Effector memory CD8-positive, alpha-beta T cell (primary cell): ENCODE measurements at regions not wholly inside any gene's neighbourhood (a gene's known extent, or its start where the extent isn't known, plus 50 kb on each side); places are given as distances from the start of the nearest gene placed in this dataset.

Experiments
- ATAC-seq: fragments of 150-1000 bp; cut with Tn5 transposase; replicated peaks from 2 replicates; pipeline ENCODE4 v1.10.0; 2021; ENCODE audit warnings: mild to moderate bottlenecking, moderate library complexity
- DNase-seq, 3 experiments: peaks; one replicate each; pipeline ENCODE4 v3.0.0; 2021
- H3K27ac Mint-ChIP-seq, 2 donors: one replicate each; pipeline ENCODE4 v1.8.0; 2022; ENCODE audit warnings: mild to moderate bottlenecking in 2 of 2, mixed read lengths in 2 of 2, moderate library complexity in 2 of 2
- H3K27me3 Mint-ChIP-seq, 2 donors: one replicate each; pipeline ENCODE4 v1.8.0; 2022; ENCODE audit warnings: mixed read lengths in 2 of 2
- H3K36me3 Mint-ChIP-seq: one replicate; pipeline ENCODE4 v1.8.0; 2022; ENCODE audit warnings: mild to moderate bottlenecking, moderate library complexity, mixed read lengths; ENCODE audit not compliant: insufficient read depth
- H3K4me1 Mint-ChIP-seq, 2 donors: one replicate each; pipeline ENCODE4 v1.8.0; 2022; ENCODE audit warnings: low read depth in 2 of 2, mixed read lengths in 2 of 2
- H3K4me3 Mint-ChIP-seq, 2 donors: one replicate each; pipeline ENCODE4 v1.8.0; 2022; ENCODE audit warnings: mild to moderate bottlenecking in 2 of 2, mixed read lengths in 2 of 2, moderate library complexity in 2 of 2
- H3K9me3 Mint-ChIP-seq, 2 donors: one replicate each; pipeline ENCODE4 v1.8.0; 2022; ENCODE audit warnings: mixed read lengths in 2 of 2

DNA sequence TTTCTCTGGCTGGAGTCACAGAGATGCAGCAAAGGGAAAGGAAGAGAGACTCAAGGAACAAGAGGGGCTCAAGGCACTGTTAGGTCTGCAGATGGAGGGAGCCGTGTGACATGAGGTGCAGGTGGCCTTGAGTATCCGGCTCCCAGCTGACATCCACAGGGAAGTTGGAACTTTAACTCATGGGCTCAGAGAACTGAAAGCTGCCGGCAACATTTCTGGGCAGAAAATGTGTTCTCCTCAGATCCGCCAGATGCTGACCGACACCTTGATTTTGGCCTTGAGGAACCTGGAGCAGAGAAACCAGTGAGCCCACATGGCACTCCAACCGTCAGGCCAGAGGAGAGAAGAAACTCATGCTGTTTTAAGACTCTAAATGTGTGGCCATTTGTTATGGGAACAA lies 258.1 kb upstream of the IRX2 start:
- H3K9me3 Mint-ChIP-seq, result peaks cover 4 to 17% of the 10 kb centered on the region in 2 donors
- H3K36me3 Mint-ChIP-seq, result no peaks in the 10 kb centered on the region
- H3K4me3 Mint-ChIP-seq, result no peak overlapping the region
- ATAC-seq (no peak), DNase-seq (no peak)
- no peak overlapping the region for H3K27ac Mint-ChIP-seq
- H3K4me1 Mint-ChIP-seq, result no peaks in the 10 kb centered on the region
- H3K27me3 Mint-ChIP-seq, result no peaks in the 10 kb centered on the region

DNA sequence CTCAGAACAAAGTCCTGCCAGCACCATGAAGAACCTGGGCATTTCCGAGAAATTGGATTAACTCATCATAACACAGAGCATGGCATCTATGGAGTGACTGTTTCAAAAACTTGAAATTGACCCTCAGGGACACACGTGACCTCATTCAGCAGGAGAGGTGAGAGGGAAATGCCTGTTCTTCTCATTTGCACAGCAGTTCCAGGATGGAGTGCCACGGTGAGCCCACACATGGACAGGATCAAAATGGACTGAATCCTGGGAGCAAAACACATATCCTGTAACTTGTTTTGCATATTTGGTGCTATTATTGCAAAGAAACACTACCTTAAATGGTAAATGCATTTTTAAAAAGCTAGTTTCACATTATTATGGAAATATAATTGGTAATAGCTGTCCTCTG lies 256.1 kb upstream of the IRX2 start:
- H3K4me1 Mint-ChIP-seq, result no peaks in the 10 kb centered on the region
- no peak for ATAC-seq
- DNase-seq, result no peak
- H3K27me3 Mint-ChIP-seq, result no peaks in the 10 kb centered on the region
- H3K9me3 Mint-ChIP-seq, result peaks cover 8 to 18% of the 10 kb centered on the region in 2 donors
- H3K36me3 Mint-ChIP-seq, result no peaks in the 10 kb centered on the region
- no peak overlapping the region for H3K4me3 Mint-ChIP-seq
- H3K27ac Mint-ChIP-seq, result no peak overlapping the region

DNA sequence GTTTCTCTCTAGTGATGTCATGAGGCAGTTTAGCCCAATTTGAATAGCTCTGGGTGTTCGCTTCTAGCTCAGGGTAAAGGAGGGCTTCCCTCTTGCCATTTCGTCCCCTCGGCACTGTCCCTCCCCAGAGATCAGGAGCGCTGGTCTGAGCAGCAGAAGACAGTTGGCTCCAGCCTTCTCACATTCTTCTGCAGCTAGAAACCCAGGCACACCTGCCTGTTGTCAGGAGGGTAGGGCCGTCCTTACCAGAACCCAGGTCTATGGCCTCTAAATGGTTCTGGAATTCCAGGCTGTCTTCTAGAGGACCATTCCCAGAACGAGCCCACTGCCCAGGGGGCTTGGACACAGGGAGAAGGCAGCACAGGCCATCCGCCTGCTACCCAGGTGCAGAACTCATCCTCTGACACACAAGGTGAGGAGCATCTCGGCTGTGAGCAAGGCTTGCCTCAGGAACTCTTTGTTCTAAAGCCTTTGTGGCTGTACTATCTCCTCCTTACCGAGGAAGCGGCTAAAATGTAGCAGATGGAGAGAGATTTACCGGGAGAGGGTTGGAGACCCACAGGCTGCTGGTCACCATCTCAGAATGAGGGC lies 255.6 kb upstream of the IRX2 start:
- Mint-ChIP-seq H3K36me3 (no peaks in the 10 kb centered on the region), H3K27me3 (no peaks in the 10 kb centered on the region), H3K9me3 (peaks cover 8 to 21% of the 10 kb centered on the region in 2 donors), H3K4me1 (no peaks in the 10 kb centered on the region), H3K27ac (no peak overlapping the region), H3K4me3 (no peak overlapping the region)
- ATAC-seq, result no peak
- DNase-seq, result no peak

DNA sequence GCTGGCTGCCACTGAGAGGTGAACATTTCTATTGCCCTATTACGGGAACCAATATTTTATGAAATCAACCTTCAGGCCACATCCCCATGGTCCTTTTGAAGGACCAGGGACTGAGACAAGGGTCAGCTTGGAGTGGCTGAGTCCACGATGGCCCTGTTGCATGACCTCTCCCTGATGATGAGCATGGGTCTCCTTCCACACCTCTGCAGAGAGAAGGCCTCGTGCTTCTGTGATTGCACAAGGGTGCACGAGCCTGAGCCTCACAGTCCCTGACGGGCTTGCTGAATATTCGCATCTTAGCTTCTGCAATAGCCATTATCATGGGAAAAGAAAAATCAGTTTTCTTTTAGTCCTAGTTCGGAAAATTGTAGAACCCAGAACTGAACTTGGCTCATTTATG lies 255.0 kb upstream of the IRX2 start:
- no peaks in the 10 kb centered on the region for H3K4me1 Mint-ChIP-seq
- no peaks in the 10 kb centered on the region for H3K27me3 Mint-ChIP-seq
- no peaks in the 10 kb centered on the region for H3K36me3 Mint-ChIP-seq
- no peak overlapping the region for H3K4me3 Mint-ChIP-seq
- H3K9me3 Mint-ChIP-seq, result peaks cover 8 to 19% of the 10 kb centered on the region in 2 donors
- ATAC-seq (no peak), DNase-seq (no peak)
- H3K27ac Mint-ChIP-seq, result no peak overlapping the region

DNA sequence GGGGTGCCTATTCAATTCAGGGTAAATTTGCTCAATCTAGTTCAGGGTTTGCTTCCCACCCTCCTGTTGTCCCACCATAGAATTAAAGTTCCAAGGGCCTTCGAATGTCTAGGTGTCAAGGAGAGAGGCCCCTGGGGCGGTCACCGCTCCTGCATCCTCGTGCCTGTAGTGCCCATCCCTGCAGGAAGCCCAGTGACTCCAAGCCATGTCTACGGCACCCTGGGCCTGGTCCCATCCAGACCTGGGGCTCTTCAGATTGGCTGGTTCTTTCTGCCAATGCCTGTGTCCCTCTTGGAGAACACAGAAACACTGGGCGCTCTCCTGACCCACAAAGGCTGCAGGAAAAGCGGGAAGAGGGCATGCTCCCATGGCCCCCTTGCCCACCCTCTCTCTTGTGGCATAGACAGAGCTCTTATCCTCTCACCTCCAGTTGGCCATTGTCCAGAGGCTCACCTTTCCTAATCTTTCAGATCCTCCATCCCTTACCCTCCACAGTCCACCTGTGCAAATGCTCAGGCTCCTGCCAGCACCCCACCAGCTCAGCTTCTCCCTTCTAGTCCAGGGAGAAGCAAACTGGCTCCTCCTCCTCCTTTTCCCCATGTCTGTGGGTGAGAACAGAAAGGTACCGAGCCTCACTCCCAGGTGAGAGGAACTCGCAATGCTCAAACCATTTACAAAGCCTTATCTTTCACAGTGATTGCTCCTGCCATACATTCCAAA lies 253.0 kb upstream of the IRX2 start:
- no peaks in the 10 kb centered on the region for H3K27me3 Mint-ChIP-seq
- ATAC-seq (no peak), DNase-seq (no peak)
- H3K27ac Mint-ChIP-seq, result no peak overlapping the region
- H3K36me3 Mint-ChIP-seq, result no peaks in the 10 kb centered on the region
- H3K9me3 Mint-ChIP-seq, result peaks cover 12 to 13% of the 10 kb centered on the region in 2 donors
- H3K4me1 Mint-ChIP-seq, result no peaks in the 10 kb centered on the region
- no peak overlapping the region for H3K4me3 Mint-ChIP-seq

DNA sequence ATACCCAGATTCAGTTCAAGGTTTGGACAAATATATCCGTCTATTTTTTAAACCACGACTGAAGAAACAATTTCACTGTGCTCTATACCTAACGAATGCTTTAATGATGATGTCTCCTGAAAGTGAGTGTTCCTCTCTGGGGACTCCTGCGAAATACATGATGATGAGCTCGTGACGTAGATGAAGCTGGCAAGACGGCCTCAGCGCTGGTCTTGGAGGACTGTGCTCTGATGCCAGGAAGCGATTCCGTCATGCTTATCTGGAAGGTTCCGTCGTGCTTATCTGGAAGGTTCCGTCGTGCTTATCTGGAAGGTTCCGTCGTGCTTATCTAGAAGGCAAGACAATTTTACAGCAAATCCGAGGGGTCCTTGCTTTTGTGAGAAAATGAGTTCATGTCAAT lies 250.8 kb upstream of the IRX2 start:
- H3K4me3 Mint-ChIP-seq, result no peak overlapping the region

DNA sequence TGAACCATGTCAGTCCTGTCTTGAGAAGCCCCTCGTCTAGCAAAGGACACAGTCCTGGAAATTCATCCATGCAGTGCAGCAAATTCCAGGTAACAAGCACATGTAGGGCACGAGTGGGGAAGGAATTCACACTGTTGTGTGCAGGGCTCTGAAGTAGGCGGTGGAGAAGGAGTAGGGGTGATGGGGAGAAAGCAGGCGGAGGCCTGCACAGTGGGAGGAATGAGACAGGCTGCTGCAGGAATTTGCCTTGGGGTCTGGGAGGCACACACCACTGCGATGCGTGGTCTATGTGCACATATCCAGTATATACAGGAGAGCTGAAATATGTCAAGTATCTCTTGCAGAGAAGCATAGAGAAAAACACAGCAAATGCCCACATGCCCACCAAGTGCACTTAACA lies 249.2 kb upstream of the IRX2 start:
- H3K36me3 Mint-ChIP-seq, result no peaks in the 10 kb centered on the region
- H3K9me3 Mint-ChIP-seq, result peaks cover 16 to 22% of the 10 kb centered on the region in 2 donors
- ATAC-seq (no peak), DNase-seq (no peak)
- H3K4me1 Mint-ChIP-seq, result no peaks in the 10 kb centered on the region
- no peaks in the 10 kb centered on the region for H3K27me3 Mint-ChIP-seq
- no peak overlapping the region for H3K27ac Mint-ChIP-seq
- H3K4me3 Mint-ChIP-seq, result no peak overlapping the region

More for the DNA sequence above, 250.8 kb upstream of the IRX2 start:
- DNase-seq (no peak), ATAC-seq (no peak)
- Mint-ChIP-seq H3K4me1 (no peaks in the 10 kb centered on the region), H3K9me3 (peaks cover 16 to 22% of the 10 kb centered on the region in 2 donors), H3K27me3 (no peaks in the 10 kb centered on the region), H3K27ac (no peak overlapping the region), H3K36me3 (no peaks in the 10 kb centered on the region)

DNA sequence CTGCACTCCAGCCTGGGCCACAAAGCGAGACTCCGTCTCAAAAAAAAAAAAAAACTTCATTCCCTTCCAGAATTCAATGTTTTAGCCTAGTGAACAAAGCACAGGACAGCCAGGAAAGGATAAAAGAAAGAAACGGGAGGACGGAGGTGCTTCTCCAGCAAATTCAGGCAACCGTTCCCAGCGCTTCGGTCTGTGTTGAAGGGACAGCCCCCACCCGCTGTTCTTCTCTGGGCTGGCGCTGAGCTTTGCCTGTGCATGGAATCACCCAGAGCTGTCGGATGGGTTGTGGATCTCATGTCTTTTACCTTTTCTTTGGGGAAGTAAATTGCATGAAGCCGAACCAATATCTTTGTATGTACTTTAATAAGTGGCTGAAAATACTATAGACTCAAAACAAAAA lies 248.4 kb upstream of the IRX2 start:
- H3K4me3 Mint-ChIP-seq, result no peak overlapping the region
- H3K4me1 Mint-ChIP-seq, result no peaks in the 10 kb centered on the region
- ATAC-seq, result no peak
- no peaks in the 10 kb centered on the region for H3K27me3 Mint-ChIP-seq
- no peaks in the 10 kb centered on the region for H3K36me3 Mint-ChIP-seq
- no peak for DNase-seq
- peaks cover 14 to 20% of the 10 kb centered on the region in 2 donors for H3K9me3 Mint-ChIP-seq
- no peak overlapping the region for H3K27ac Mint-ChIP-seq

DNA sequence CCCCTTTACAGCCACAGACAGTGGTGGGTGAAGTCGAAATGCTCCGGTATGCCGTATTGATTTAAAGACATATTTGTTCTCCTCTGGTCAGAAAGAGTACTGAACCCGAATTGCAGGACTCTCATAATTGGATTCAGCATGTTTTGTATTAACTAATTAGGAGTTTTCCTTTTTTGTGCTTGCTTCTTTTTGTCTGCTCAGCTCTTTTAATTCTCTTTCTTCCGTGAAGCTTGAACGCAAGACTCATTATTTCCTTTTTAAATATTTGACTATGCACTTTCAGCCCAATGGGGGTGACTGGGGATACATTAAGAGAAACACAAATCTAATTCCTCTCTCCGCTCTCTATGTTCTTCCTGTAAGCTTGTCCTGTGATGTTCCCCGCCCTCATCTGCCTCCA lies 246.6 kb upstream of the IRX2 start:
- no peaks in the 10 kb centered on the region for H3K4me1 Mint-ChIP-seq
- ATAC-seq (no peak), DNase-seq (no peak)
- H3K36me3 Mint-ChIP-seq, result no peaks in the 10 kb centered on the region
- H3K4me3 Mint-ChIP-seq, result no peak overlapping the region
- no peaks in the 10 kb centered on the region for H3K27me3 Mint-ChIP-seq
- H3K9me3 Mint-ChIP-seq, result peaks cover 22 to 24% of the 10 kb centered on the region in 2 donors
- H3K27ac Mint-ChIP-seq, result no peak overlapping the region

DNA sequence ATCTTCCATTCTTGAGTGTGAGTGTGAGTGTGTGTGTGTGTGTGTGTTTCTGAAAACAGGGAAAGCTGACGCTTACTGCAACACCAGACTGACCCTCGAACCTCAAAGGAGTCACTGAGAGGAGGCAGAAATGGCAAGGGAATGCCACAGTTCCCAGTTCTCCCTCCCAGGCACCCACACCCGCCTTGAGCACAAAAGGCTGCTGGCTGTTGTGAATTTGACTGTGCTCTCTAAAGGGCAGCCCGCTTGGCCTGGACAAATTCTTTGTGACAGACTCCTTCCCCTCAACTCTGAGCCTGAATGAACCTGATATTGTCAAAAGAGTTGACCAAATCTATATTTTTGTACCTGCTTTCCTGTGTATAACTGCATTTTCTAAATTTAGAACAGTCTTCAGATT lies 245.7 kb upstream of the IRX2 start:
- ATAC-seq, result no peak
- Mint-ChIP-seq H3K27me3 (no peaks in the 10 kb centered on the region), H3K4me3 (no peak overlapping the region), H3K4me1 (no peaks in the 10 kb centered on the region), H3K36me3 (no peaks in the 10 kb centered on the region), H3K9me3 (peaks cover 20 to 30% of the 10 kb centered on the region in 2 donors), H3K27ac (no peak overlapping the region)
- DNase-seq, result no peak

DNA sequence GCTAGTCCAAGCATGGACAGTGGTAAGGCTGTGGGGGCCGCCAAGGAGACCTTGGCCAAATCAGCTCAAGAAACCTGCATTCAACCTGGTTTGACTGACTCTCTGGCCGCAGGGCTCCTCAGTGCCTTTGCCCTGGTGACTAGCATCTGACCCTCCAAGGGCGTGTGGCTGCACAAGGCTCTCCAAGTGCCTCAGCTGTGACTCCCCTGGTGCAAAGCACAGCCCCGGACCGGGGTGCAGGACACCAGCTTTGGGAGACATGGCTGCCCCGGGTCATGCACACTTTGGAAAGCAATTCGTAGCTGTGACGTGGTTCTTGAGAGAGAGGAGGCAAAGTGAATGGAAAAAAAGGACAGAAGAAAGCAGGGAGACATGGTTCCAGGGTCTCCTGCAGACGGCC lies 245.2 kb upstream of the IRX2 start:
- Mint-ChIP-seq H3K36me3 (no peaks in the 10 kb centered on the region), H3K27ac (no peak overlapping the region), H3K4me1 (no peaks in the 10 kb centered on the region), H3K4me3 (no peak overlapping the region), H3K9me3 (peaks cover 20 to 26% of the 10 kb centered on the region in 2 donors), H3K27me3 (no peaks in the 10 kb centered on the region)
- ATAC-seq, result no peak
- no peak for DNase-seq

DNA sequence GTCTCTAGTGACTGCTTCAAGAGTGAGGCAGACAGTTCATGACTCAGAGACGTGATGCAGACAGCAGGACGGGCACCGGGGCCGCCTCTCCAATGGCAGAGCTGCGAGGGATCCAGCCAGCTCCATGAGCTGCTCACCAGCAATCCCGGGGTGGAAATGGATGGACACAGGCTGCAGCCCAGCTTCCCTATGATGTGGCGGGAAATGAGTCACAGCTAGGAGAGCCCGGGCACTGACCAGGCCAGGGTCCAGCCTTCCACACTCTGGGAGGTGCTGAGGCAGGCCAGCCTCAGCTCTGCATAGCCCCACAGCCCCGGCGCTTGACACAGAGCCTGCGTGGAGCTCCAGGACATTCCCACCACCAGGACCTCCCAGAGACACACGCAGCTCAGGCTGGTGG lies 244.8 kb upstream of the IRX2 start:
- Mint-ChIP-seq H3K27ac (no peak overlapping the region), H3K27me3 (no peaks in the 10 kb centered on the region), H3K4me3 (no peak overlapping the region), H3K9me3 (peaks cover 20 to 26% of the 10 kb centered on the region in 2 donors), H3K36me3 (no peaks in the 10 kb centered on the region), H3K4me1 (no peaks in the 10 kb centered on the region)
- DNase-seq, result no peak
- no peak for ATAC-seq

DNA sequence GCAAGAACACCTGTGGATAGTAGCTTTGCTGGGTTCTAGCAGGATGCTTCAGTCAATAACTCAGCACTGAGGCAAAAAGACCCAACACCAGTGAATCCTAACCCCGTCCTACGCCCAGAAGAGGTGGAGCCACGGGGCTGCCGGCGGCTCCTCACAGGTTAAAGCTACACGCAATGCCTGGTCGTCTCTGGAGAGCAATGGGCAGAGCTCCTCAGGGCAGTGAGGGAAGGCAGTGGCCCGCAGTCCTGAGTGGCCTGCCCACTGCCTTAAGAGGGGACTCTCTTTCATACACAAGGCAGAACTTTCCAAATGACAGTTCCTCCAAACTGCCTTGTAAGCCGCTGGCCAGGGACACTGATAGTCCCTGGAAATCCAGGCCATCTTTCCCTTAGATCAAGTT lies 244.2 kb upstream of the IRX2 start:
- H3K4me3 Mint-ChIP-seq, result no peak overlapping the region
- no peaks in the 10 kb centered on the region for H3K36me3 Mint-ChIP-seq

DNA sequence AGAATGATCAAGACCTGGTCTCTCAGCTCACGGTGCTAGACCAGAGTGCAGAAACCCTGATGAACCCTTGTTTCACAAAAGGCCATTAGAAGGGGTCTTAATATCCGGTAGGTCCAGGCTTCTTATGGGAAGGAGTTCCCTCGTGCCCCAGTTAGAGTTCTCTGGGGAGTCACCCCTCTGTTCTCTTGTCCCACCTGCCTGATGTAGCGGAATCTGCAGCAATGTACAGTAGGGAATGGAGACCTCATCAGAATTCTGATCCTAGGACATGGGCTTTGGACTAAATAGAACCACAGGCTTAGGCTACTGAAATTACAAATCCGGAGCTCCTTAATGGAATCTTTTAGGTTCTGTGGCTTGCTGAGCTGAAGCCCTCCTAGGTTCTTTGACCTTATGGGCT lies 243.6 kb upstream of the IRX2 start:
- ATAC-seq (no peak), DNase-seq (no peak)
- no peak overlapping the region for H3K4me3 Mint-ChIP-seq
- H3K36me3 Mint-ChIP-seq, result no peaks in the 10 kb centered on the region
- no peak overlapping the region for H3K27ac Mint-ChIP-seq
- H3K4me1 Mint-ChIP-seq, result no peaks in the 10 kb centered on the region
- peaks cover 17 to 29% of the 10 kb centered on the region in 2 donors for H3K9me3 Mint-ChIP-seq
- H3K27me3 Mint-ChIP-seq, result no peaks in the 10 kb centered on the region

More for the DNA sequence above, 244.2 kb upstream of the IRX2 start:
- Mint-ChIP-seq H3K9me3 (peaks cover 19 to 26% of the 10 kb centered on the region in 2 donors), H3K27ac (no peak overlapping the region), H3K4me1 (no peaks in the 10 kb centered on the region), H3K27me3 (no peaks in the 10 kb centered on the region)
- no peak for DNase-seq
- no peak for ATAC-seq
